Right cardiac atrium (tissue), 5 donors: ENCODE measurements at regions not wholly inside any gene's neighbourhood (a gene's known extent, or its start where the extent isn't known, plus 50 kb on each side); places are given as distances from the start of the nearest gene placed in this dataset.

Experiments used
- ATAC-seq, 2 donors: fragments of 200-7000 bp; cut with Tn5 transposase; one replicate each; pipeline versions ENCODE4 v1.8.0 to v1.9.1; 2020; ENCODE audit warnings: moderate library complexity in 2 of 2, mild to moderate bottlenecking in 1 of 2
- DNase-seq, 3 donors: peaks; one replicate each; pipeline ENCODE4 v3.0.0-alpha.2; 2020
- H3K27ac ChIP-seq: one replicate; pipeline ENCODE4 v1.5.1; 2013; ENCODE audit warnings: mild to moderate bottlenecking, low read length, control low read depth, moderate library complexity
- H3K27me3 ChIP-seq: one replicate; pipeline ENCODE4 v1.6.1; 2013; ENCODE audit not compliant: control insufficient read depth, insufficient read depth
- H3K4me1 ChIP-seq: one replicate; pipeline ENCODE4 v1.6.1; 2013; ENCODE audit warnings: low read length; ENCODE audit not compliant: control insufficient read depth, insufficient read depth
- H3K4me3 ChIP-seq: one replicate; pipeline ENCODE4 v1.5.1; 2013; ENCODE audit warnings: low read length, control low read depth
- H3K9me3 ChIP-seq: one replicate; pipeline ENCODE4 v1.6.1; 2013; ENCODE audit warnings: low read length; ENCODE audit not compliant: control insufficient read depth
- WGBS: extraction: QIAGEN DNeasy Blood & Tissue Kit; methylation state at CpG from one replicate; pipeline ENCODE4 v1.1.7; 2013; 5-methylcytosine and 5-hydroxymethylcytosine counted together
- intact Hi-C, 4 donors: fragments of 100-400 bp; cut with DNase I; formaldehyde crosslinking; loops; one replicate each; pipeline versions ENCODE4 v1.11.0 to v1.14.0; 2022 to 2023
- donor health status: healthy with polysubstance abuse.
- donor health status: DM: no; HTN: yes; CAD: no.
- donor health status: DM: no; HTN: no; CAD: no.
- donor health status: DM: no; HTN: yes; CAD: no; lungs with severe emphysema.
- donor health status: DM: yes; HTN: yes; CAD: no.

DNA sequence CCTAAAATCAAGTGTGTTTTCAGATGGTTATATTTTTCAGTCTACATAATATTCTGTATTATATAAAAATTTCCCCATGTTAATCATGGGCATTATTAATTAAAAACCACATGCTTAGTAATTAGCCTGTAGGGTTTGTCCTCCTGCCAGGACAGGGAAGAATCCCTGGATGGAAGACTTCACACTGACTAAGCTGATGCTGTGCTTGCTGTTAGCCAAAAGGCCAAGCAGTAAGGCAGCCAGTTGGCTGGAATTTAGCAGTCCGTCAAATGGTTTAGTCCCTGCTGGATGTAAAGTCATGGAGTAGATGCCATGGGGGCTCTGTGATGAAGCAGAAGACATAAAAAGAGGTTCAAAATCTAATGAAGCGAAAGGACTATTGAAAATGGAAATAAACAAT is 168.0 kb upstream of the OBI1 start:
- H3K27ac ChIP-seq, result no peak overlapping the region
- no peaks in the 10 kb centered on the region for H3K9me3 ChIP-seq
- H3K4me1 ChIP-seq, result no peaks in the 10 kb centered on the region
- DNase-seq, result no peak
- no peaks in the 10 kb centered on the region for H3K27me3 ChIP-seq
- WGBS, result 82% methylated on average over 2 of the region's 2 CpGs
- intact Hi-C loops, result no loop called here
- ATAC-seq, result no peak
- H3K4me3 ChIP-seq, result no peak overlapping the region

DNA sequence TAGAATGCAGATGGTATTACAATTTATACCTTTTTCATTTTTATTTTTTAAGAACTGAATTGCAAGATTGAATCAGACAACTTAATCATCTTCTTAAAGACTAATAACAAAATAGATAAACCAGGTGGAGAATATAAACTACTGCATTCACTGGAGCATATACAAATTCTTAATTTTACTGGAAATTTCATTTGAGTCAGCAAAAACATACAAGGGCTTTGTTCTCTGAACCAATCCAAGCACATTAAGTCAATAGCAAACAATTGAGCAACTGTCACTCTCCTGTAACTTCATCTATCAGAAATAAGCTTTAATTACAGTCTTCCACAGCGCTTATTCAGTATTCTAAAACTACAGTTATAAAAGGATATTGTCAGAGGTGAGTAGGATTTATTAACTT is 167.4 kb upstream of the OBI1 start:
- intact Hi-C loops, result no loop called here
- DNase-seq (no peak), ATAC-seq (no peak)
- Histone ChIP-seq H3K4me1 (no peaks in the 10 kb centered on the region), H3K9me3 (no peaks in the 10 kb centered on the region), H3K27ac (no peak overlapping the region), H3K4me3 (no peak overlapping the region), H3K27me3 (no peaks in the 10 kb centered on the region)
- WGBS, result 86% methylated on average over 1 of the region's 1 CpG

- Histone ChIP-seq H3K4me1 (no peaks in the 10 kb centered on the region), H3K27ac (no peak overlapping the region), H3K9me3 (no peaks in the 10 kb centered on the region), H3K4me3 (no peak overlapping the region), H3K27me3 (no peaks in the 10 kb centered on the region)
- no peak for ATAC-seq
- 74% methylated on average over 1 of the region's 1 CpG for WGBS
- no peak for DNase-seq
- intact Hi-C loops, result no loop called here
Measured at GRCh38 chr13:78820541-78820940, 161.6 kb upstream of the OBI1 start.

DNA sequence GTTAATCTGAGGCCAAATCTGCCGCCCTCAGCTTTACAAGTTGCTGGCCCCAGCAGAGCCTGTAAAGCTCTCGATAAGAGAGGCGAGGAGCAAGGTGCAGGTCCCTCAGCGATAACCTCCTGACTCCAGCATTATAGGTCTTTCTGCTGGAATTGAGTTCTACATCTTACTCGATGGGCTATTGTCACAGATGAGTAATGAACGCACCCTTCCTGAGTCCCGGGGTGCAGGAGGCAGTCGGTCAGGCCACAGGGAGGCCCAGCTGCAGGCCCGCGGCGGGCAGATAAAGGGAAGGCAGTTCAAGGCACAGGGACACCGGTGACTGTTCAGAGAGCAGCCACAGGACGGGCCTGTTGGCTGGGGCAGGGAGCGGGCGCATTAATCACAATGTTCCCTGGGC is 157.6 kb upstream of the OBI1 start:
- H3K27me3 ChIP-seq, result no peaks in the 10 kb centered on the region
- WGBS, result 48% methylated on average over 15 of the region's 15 CpGs
- DNase-seq (peak in 1 of 3 donors; percentile 16), ATAC-seq (no peak)
- H3K27ac ChIP-seq, result no peak overlapping the region
- H3K9me3 ChIP-seq, result no peaks in the 10 kb centered on the region
- H3K4me3 ChIP-seq, result no peak overlapping the region
- intact Hi-C loops, result no loop called here
- no peaks in the 10 kb centered on the region for H3K4me1 ChIP-seq

- no peak for ATAC-seq
- Histone ChIP-seq H3K4me3 (no peak overlapping the region), H3K4me1 (no peaks in the 10 kb centered on the region), H3K27ac (no peak overlapping the region), H3K9me3 (no peaks in the 10 kb centered on the region), H3K27me3 (no peaks in the 10 kb centered on the region)
- no peak for DNase-seq
- 49% methylated on average over 1 of the region's 1 CpG for WGBS
- intact Hi-C loops, result no loop called here
Measured at GRCh38 chr13:78816154-78816553, 157.2 kb upstream of the OBI1 start.

- no peaks in the 10 kb centered on the region for H3K9me3 ChIP-seq
- ATAC-seq, result no peak
- no peaks in the 10 kb centered on the region for H3K27me3 ChIP-seq
- H3K27ac ChIP-seq, result no peak overlapping the region
- H3K4me1 ChIP-seq, result no peaks in the 10 kb centered on the region
- H3K4me3 ChIP-seq, result no peak overlapping the region
- 59% methylated on average over 4 of the region's 4 CpGs for WGBS
- intact Hi-C loops, result no loop called here
- DNase-seq, result no peak
Measured at GRCh38 chr13:78806457-78806856, 147.5 kb upstream of the OBI1 start.

- no peaks in the 10 kb centered on the region for H3K27me3 ChIP-seq
- no peaks in the 10 kb centered on the region for H3K9me3 ChIP-seq
- no peaks in the 10 kb centered on the region for H3K4me1 ChIP-seq
- intact Hi-C loops, result no loop called here
- H3K27ac ChIP-seq, result no peak overlapping the region
- H3K4me3 ChIP-seq, result no peak overlapping the region
- DNase-seq, result no peak
- no peak for ATAC-seq
Measured at GRCh38 chr13:78802912-78803311, 144.0 kb upstream of the OBI1 start.

DNA sequence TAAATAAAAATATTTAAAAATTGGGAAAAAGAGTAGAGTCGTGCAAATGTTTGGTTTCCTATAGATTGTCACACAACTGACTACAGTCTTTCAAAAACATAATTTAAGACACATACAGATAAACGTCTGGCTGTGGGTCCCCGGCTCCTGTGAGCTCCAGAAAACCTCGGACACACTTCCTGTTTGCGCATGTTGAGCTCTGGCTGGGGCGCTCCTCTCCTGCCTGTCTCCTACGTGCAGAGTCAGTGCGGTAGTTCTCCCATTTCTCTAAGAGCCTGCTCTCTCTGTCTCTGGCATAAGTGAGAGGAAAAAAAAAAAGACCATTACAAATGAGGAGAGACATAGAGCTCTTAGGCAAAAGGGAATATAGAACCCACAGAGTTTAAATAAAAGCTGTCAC is 128.2 kb upstream of the OBI1 start:
- Histone ChIP-seq H3K9me3 (no peaks in the 10 kb centered on the region), H3K4me1 (no peaks in the 10 kb centered on the region), H3K27me3 (no peaks in the 10 kb centered on the region), H3K4me3 (no peak overlapping the region), H3K27ac (no peak overlapping the region)
- WGBS, result 22% methylated on average over 8 of the region's 8 CpGs
- DNase-seq (peak in 1 of 3 donors; percentile 45), ATAC-seq (no peak)
- intact Hi-C loops, result no loop called here

DNA sequence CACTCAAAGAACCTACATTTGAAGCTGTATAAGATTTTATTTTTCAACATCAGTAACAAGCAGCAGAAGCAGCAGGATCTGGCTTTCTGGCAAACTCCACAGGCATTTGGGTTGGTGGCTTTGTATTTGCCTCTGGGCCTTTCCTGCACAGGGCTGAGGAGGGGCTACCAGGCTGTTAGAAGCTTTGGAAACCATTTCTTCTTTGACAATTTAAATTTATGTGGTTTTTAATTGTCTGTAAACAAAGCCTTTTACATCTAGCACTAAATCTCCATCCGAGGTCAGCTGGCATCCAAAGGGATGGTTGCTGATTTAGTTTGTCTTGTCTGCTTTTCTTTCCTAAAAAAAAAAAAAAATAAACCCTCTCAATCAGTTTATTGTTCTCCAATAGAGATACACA is 127.5 kb upstream of the OBI1 start:
- 65% methylated on average over 1 of the region's 1 CpG for WGBS
- H3K9me3 ChIP-seq, result no peaks in the 10 kb centered on the region
- DNase-seq (no peak), ATAC-seq (no peak)
- H3K27me3 ChIP-seq, result no peaks in the 10 kb centered on the region
- no peaks in the 10 kb centered on the region for H3K4me1 ChIP-seq
- intact Hi-C loops, result no loop called here
- H3K4me3 ChIP-seq, result no peak overlapping the region
- no peak overlapping the region for H3K27ac ChIP-seq

DNA sequence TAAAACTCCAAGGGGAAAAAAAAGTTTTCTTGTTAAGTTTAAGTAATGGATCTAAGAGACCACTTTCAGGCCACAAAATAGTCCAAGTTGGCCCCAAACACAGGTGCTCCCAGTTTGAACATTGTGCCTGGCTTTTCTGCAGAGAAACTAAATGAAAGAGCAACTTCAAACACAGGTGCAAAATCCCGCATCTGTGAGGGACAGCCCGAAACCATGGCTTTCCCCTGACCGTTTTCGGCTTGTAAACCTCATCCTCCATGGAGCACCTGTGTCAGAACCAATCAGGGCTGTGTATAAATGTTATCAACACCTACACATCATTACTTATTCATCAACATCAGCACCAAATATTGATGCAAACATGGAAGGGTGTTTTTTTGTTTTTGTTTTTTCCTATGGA is 126.8 kb upstream of the OBI1 start:
- intact Hi-C loops, result no loop called here
- no peaks in the 10 kb centered on the region for H3K9me3 ChIP-seq
- no peaks in the 10 kb centered on the region for H3K27me3 ChIP-seq
- H3K4me3 ChIP-seq, result no peak overlapping the region
- 96% methylated on average over 4 of the region's 4 CpGs for WGBS
- H3K27ac ChIP-seq, result no peak overlapping the region
- H3K4me1 ChIP-seq, result no peaks in the 10 kb centered on the region
- ATAC-seq (no peak), DNase-seq (no peak)

- intact Hi-C loops, result no loop called here
- WGBS, result 74% methylated on average over 6 of the region's 6 CpGs
- no peak overlapping the region for H3K27ac ChIP-seq
Measured at GRCh38 chr13:78784014-78784750, 125.2 kb upstream of the OBI1 start.

GRCh38 chr13:78780708-78781107 is 121.8 kb upstream of the OBI1 start:
- DNase-seq (no peak), ATAC-seq (no peak)
- Histone ChIP-seq H3K9me3 (no peaks in the 10 kb centered on the region), H3K27ac (no peak overlapping the region), H3K4me3 (no peak overlapping the region), H3K27me3 (no peaks in the 10 kb centered on the region), H3K4me1 (no peaks in the 10 kb centered on the region)
- WGBS, result 40% methylated on average over 3 of the region's 3 CpGs
- intact Hi-C loops, result no loop called here

More at GRCh38 chr13:78784014-78784750, 125.2 kb upstream of the OBI1 start:
- Histone ChIP-seq H3K4me3 (no peak overlapping the region), H3K9me3 (no peaks in the 10 kb centered on the region), H3K27me3 (no peaks in the 10 kb centered on the region), H3K4me1 (no peaks in the 10 kb centered on the region)
- DNase-seq, result no peak
- no peak for ATAC-seq
